OCI-LY3 (cell line): ENCODE measurements at regions not wholly inside any gene's neighbourhood (a gene's known extent, or its start where the extent isn't known, plus 50 kb on each side); places are given as distances from the start of the nearest gene placed in this dataset.

ENCODE experiments used
- H2AFZ ChIP-seq: fragments of 200-600, 300-600 bp; shearing (Covaris generic); 2 replicates; pipeline ENCODE4 v1.6.0; 2014; ENCODE audit warnings: antibody characterized with exemption, low read depth, low read length
- H3K27ac ChIP-seq: fragments of 200-600, 300-600 bp; sonication (generic); 2 replicates; pipeline ENCODE4 v1.5.1; 2014; ENCODE audit warnings: mild to moderate bottlenecking, low read length, moderate library complexity, mixed read lengths
- H3K27me3 ChIP-seq: fragments of 200-600, 300-600 bp; sonication (generic); 2 replicates; pipeline ENCODE4 v1.6.1; 2014; ENCODE audit warnings: low read depth, low read length, mixed read lengths
- H3K36me3 ChIP-seq: fragments of 200-600, 300-600 bp; sonication (generic); replicated peaks from 2 replicates; pipeline ENCODE3; 2014; ENCODE audit warnings: low read depth, low read length, mixed read lengths
- H3K4me1 ChIP-seq: fragments of 300-600, 200-600 bp; sonication (generic); 2 replicates; pipeline ENCODE4 v1.6.1; 2014; ENCODE audit warnings: low read length, mixed read lengths
- H3K4me2 ChIP-seq: fragments of 200-600, 300-600 bp; sonication (generic); 2 replicates; pipeline ENCODE4 v1.6.1; 2014; ENCODE audit warnings: low read length, mixed read lengths
- H3K4me3 ChIP-seq: fragments of 300-600, 200-600 bp; sonication (generic); 2 replicates; pipeline ENCODE4 v1.5.1; 2014; ENCODE audit warnings: antibody characterized with exemption, mild to moderate bottlenecking, low read length, moderate library complexity
- H3K79me2 ChIP-seq: fragments of 300-600, 200-600 bp; shearing (Covaris generic); 2 replicates; pipeline ENCODE4 v1.6.1; 2014; ENCODE audit warnings: mild to moderate bottlenecking, low read length, mixed read lengths
- H3K9ac ChIP-seq: fragments of 300-600, 200-600 bp; shearing (Covaris generic); 2 replicates; pipeline ENCODE4 v1.6.0; 2014; ENCODE audit warnings: mild to moderate bottlenecking, low read length, moderate library complexity
- H3K9me3 ChIP-seq: fragments of 200-600, 300-600 bp; shearing (Covaris generic); 2 replicates; pipeline ENCODE4 v1.6.1; 2014; ENCODE audit warnings: low read length, mixed read lengths; ENCODE audit not compliant: insufficient read depth
- H4K20me1 ChIP-seq: fragments of 200-600, 300-600 bp; sonication (generic); 2 replicates; pipeline ENCODE4 v1.6.1; 2016; ENCODE audit warnings: low read length, mixed read lengths; ENCODE audit not compliant: insufficient read depth
- EZH2phosphoT487 ChIP-seq: fragments of 200-600 bp; shearing (Covaris generic); IDR thresholded peaks from 2 replicates; pipeline ENCODE4 v1.6.1; 2018; ENCODE audit warnings: antibody characterized with exemption, mixed run types, low read depth
- TF ChIP-seq, protein P1 (sequence below): fragments of 200-600, 300-600 bp; sonication (generic); IDR thresholded peaks from 2 replicates; pipeline ENCODE4 v1.5.1; 2014; ENCODE audit warnings: antibody characterized with exemption, low read length, low read depth

DNA sequence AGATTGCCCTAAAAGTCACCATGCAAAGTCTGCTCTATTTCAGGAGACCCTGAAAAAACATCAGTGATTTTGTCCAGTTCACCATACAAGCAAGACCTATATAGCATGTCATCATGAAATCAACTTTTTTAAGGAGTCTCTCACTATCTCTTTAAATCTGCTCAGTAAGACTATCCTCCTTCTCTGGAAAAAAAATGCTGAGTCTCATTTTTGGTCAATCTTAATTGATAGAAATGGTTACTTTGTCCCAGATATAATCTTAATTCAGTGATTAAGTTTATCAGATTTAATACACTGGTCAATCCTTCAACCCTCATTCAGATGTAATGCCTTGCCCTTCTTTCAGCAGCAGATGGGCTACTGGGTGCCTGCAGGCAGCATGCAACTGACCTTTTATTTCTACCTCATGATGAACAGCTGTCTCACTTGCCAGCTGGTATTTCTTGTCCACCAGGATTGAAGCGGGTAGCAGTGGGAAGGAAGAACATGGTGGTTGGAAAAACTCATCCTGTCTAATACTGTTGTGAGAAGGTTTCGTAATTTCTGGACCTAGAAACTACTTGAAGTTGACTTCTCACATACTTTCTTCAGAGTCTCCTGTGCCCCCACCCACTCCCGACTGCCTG, 375.3 kb downstream of the DNAH5 start:
- Histone ChIP-seq H3K79me2 (no peaks in the 10 kb centered on the region), H3K9me3 (no peaks in the 10 kb centered on the region), H4K20me1 (no peaks in the 10 kb centered on the region), H3K27ac (no peak overlapping the region), H3K9ac (no peak overlapping the region), H3K36me3 (no peaks in the 10 kb centered on the region), H3K4me1 (no peaks in the 10 kb centered on the region), H3K4me3 (no peak overlapping the region), H2AFZ (no peak overlapping the region), H3K4me2 (no peak overlapping the region), H3K27me3 (no peaks in the 10 kb centered on the region)
- no peak for TF ChIP-seq EZH2phosphoT487
- TF ChIP-seq, protein P1, sequence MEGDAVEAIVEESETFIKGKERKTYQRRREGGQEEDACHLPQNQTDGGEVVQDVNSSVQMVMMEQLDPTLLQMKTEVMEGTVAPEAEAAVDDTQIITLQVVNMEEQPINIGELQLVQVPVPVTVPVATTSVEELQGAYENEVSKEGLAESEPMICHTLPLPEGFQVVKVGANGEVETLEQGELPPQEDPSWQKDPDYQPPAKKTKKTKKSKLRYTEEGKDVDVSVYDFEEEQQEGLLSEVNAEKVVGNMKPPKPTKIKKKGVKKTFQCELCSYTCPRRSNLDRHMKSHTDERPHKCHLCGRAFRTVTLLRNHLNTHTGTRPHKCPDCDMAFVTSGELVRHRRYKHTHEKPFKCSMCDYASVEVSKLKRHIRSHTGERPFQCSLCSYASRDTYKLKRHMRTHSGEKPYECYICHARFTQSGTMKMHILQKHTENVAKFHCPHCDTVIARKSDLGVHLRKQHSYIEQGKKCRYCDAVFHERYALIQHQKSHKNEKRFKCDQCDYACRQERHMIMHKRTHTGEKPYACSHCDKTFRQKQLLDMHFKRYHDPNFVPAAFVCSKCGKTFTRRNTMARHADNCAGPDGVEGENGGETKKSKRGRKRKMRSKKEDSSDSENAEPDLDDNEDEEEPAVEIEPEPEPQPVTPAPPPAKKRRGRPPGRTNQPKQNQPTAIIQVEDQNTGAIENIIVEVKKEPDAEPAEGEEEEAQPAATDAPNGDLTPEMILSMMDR: no peak

DNA sequence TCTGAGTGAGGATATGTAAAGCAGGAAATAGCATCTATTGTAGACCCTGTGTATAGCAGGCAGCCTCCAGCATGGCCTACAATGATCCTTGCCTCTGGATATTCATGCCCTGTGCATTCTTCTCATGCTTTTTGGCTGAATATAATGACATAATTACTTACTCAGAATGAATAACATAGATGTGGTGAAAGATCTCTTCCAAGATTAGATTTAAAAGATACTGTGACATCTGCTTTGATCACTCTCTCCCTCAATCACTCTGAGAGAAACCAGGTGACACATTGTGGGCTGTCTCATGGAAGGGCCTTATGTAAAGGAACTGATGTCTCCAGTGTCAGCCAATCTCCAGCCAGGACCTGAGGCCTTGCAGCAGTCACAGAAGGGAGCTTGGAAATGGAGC, 376.7 kb downstream of the DNAH5 start:
- Histone ChIP-seq H3K27ac (no peak overlapping the region), H3K27me3 (no peaks in the 10 kb centered on the region), H3K36me3 (no peaks in the 10 kb centered on the region), H3K4me3 (no peak overlapping the region), H2AFZ (no peak overlapping the region), H3K4me2 (no peak overlapping the region), H3K9me3 (no peaks in the 10 kb centered on the region), H3K4me1 (no peaks in the 10 kb centered on the region), H4K20me1 (no peaks in the 10 kb centered on the region), H3K79me2 (no peaks in the 10 kb centered on the region), H3K9ac (no peak overlapping the region)
- TF ChIP-seq, protein P1: no peak
- TF ChIP-seq EZH2phosphoT487: no peak

GRCh38 chr5:13566871-13567339, 377.6 kb downstream of the DNAH5 start:
- H3K4me3 ChIP-seq: no peak overlapping the region
- H3K9me3 ChIP-seq: no peaks in the 10 kb centered on the region
- H3K9ac ChIP-seq: no peak overlapping the region
- H3K4me2 ChIP-seq: no peak overlapping the region
- H3K36me3 ChIP-seq: no peaks in the 10 kb centered on the region
- H3K4me1 ChIP-seq: no peaks in the 10 kb centered on the region
- H3K79me2 ChIP-seq: no peaks in the 10 kb centered on the region
- H4K20me1 ChIP-seq: no peaks in the 10 kb centered on the region
- no peak overlapping the region for H3K27ac ChIP-seq
- TF ChIP-seq EZH2phosphoT487: no peak
- TF ChIP-seq, protein P1: no peak
- no peak overlapping the region for H2AFZ ChIP-seq
- H3K27me3 ChIP-seq: no peaks in the 10 kb centered on the region

- Histone ChIP-seq H3K27me3 (no peaks in the 10 kb centered on the region), H3K4me2 (no peak overlapping the region), H3K4me1 (no peaks in the 10 kb centered on the region), H4K20me1 (no peaks in the 10 kb centered on the region), H3K27ac (no peak overlapping the region), H3K9me3 (no peaks in the 10 kb centered on the region), H3K9ac (no peak overlapping the region), H2AFZ (no peak overlapping the region), H3K79me2 (no peaks in the 10 kb centered on the region), H3K4me3 (no peak overlapping the region), H3K36me3 (no peaks in the 10 kb centered on the region)
- no peak for TF ChIP-seq EZH2phosphoT487
- TF ChIP-seq, protein P1: no peak
These were observed 386.1 kb downstream of the DNAH5 start for GRCh38 chr5:13558408-13558807.
